BE2C (cell line): ENCODE measurements at regions not wholly inside any gene's neighbourhood (a gene's known extent, or its start where the extent isn't known, plus 50 kb on each side); places are given as distances from the start of the nearest gene placed in this dataset.

Source experiments
- DNase-seq: peaks from one replicate; pipeline ENCODE4 v3.0.0-alpha.2; 2020
- H3K27me3 ChIP-seq: fragments of 250-450 bp; sonication (Bioruptor Pico); 2 replicates; pipeline ENCODE4 v1.5.1; 2020; ENCODE audit warnings: mild to moderate bottlenecking
- H3K36me3 ChIP-seq: fragments of 250-450 bp; sonication (Bioruptor Pico); 2 replicates; pipeline ENCODE4 v1.5.1; 2020; ENCODE audit warnings: mild to moderate bottlenecking
- H3K4me1 ChIP-seq: fragments of 250-450 bp; sonication (Bioruptor Pico); 2 replicates; pipeline ENCODE4 v1.5.1; 2020
- H3K4me3 ChIP-seq: 2 replicates; pipeline ENCODE4 v1.5.1; 2011; ENCODE audit warnings: low read depth, low read length
- H3K9me3 ChIP-seq: fragments of 250-450 bp; sonication (Bioruptor Pico); 2 replicates; pipeline ENCODE4 v1.5.1; 2020
- TF ChIP-seq, protein P1 (sequence below): IDR thresholded peaks from 2 replicates; pipeline ENCODE4 v1.5.1; 2012; ENCODE audit warnings: mild to moderate bottlenecking, low read depth, low read length

DNA sequence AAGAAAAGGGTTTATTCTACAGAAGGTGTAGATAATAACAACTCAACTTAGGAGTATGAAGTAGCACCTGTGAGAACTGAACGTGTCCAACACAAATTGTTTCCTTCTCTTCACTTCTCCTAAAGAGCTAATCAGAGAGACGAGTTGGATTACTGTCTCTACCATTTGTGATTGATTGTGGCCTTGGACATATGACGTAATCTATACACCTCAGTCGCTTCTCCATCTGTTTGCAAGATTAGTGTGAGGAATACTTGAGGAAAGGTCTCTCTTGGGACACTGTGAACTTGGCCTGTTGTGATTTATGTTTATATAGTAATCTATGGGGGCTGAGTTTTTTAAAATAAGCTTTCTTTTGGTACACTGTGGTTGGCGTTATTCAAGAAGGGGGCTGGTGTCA, 182.0 kb downstream of the ZNF330 start:
- Histone ChIP-seq H3K4me3 (no peak overlapping the region), H3K27me3 (no peaks in the 10 kb centered on the region), H3K4me1 (no peaks in the 10 kb centered on the region), H3K9me3 (no peaks in the 10 kb centered on the region; the same call in 1 of the 2 replicates), H3K36me3 (no peaks in the 10 kb centered on the region)
- TF ChIP-seq, protein P1, sequence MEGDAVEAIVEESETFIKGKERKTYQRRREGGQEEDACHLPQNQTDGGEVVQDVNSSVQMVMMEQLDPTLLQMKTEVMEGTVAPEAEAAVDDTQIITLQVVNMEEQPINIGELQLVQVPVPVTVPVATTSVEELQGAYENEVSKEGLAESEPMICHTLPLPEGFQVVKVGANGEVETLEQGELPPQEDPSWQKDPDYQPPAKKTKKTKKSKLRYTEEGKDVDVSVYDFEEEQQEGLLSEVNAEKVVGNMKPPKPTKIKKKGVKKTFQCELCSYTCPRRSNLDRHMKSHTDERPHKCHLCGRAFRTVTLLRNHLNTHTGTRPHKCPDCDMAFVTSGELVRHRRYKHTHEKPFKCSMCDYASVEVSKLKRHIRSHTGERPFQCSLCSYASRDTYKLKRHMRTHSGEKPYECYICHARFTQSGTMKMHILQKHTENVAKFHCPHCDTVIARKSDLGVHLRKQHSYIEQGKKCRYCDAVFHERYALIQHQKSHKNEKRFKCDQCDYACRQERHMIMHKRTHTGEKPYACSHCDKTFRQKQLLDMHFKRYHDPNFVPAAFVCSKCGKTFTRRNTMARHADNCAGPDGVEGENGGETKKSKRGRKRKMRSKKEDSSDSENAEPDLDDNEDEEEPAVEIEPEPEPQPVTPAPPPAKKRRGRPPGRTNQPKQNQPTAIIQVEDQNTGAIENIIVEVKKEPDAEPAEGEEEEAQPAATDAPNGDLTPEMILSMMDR = no peak
- DNase-seq = no peak

DNA sequence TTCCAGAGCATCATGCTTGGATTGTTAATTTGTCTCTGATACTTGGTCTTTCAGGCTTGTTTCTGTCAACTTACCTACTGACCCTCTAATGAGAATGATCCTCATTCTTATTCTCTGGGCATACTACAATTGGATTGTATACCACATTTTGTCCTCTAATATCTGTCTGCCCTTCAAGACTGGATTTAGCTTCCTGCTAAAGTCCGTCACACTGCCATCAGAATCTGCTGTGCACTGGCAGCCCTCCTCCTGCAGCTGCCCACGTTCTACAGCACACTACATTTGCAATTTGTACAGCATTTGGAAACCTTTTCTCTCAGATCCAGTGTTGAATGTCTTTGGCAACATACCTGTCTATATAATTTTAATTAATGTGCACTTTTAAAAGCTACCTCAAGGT, 183.1 kb downstream of the ZNF330 start:
- H3K4me3 ChIP-seq = no peak overlapping the region
- TF ChIP-seq, protein P1 = no peak
- H3K4me1 ChIP-seq = no peaks in the 10 kb centered on the region
- H3K27me3 ChIP-seq = no peaks in the 10 kb centered on the region
- H3K36me3 ChIP-seq = no peaks in the 10 kb centered on the region
- DNase-seq = no peak
- H3K9me3 ChIP-seq = no peaks in the 10 kb centered on the region

DNA sequence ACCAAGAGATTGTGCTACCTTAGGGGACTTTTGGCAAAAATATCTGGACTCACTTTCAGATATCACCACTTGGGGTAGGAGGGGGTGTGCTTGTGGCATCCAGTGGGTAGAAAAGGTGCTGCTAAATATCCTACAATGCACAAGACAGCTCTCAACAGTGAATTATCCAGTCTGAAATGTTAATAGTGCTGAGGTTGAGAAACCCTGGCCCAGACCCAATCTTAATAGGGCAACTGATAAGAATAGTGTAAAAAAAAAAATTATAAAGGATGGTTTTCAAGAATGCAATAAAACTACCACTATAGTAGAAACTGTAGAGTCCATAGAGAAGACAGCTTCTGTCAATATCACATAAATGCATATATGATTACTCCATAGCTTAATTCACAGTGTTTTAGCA, 185.5 kb downstream of the ZNF330 start:
- H3K27me3 ChIP-seq = no peaks in the 10 kb centered on the region
- H3K4me3 ChIP-seq = no peak overlapping the region
- 0 out of 2 replicates have a peak, but pooled peaks cover 4% of the 10 kb centered on the region for H3K4me1 ChIP-seq
- TF ChIP-seq, protein P1 = no peak
- no peak for DNase-seq
- no peaks in the 10 kb centered on the region for H3K36me3 ChIP-seq
- H3K9me3 ChIP-seq = no peaks in the 10 kb centered on the region

DNA sequence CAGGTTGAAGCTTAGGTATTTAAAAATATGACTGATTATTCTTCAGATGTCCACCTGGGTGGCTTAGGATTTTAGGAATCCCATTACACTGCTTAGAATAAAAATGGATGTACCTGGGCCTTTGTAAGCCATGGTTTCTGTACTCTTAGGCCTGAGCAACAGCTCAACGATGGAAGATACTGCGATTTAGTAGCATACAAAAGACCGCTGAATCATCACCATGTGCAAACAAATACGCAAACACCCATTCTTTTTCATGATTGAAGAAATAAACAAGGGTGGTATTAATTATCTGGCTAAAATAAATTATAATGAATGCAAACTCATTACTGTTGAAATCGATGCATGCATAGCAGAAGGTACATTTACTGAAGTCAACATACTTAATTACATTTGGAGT, 188.9 kb downstream of the ZNF330 start:
- Histone ChIP-seq H3K4me3 (no peak overlapping the region), H3K9me3 (no peaks in the 10 kb centered on the region), H3K27me3 (no peaks in the 10 kb centered on the region), H3K36me3 (no peaks in the 10 kb centered on the region), H3K4me1 (0 out of 2 replicates have a peak, but pooled peaks cover 4% of the 10 kb centered on the region)
- no peak for DNase-seq
- TF ChIP-seq, protein P1 = no peak

DNA sequence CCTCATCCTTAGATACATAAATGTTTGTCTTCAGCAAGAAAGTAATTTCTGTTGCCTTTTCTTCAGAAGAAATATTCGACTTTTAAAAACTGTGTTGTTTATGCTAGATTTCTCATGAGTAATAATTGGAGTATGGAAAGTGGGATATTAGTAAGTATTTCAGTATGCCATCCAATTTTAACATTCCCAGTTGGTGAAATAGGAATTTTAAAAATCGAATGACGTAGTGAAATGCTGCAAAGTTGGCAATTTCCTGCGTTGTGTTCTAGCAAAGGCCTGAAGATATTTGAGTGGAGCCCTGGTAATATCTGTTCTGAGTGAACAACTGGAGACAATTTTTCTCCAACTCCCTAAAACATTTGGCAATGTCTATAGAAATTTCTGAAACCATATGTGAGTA, 190.1 kb downstream of the ZNF330 start:
- no peak for DNase-seq
- TF ChIP-seq, protein P1 = no peak
- Histone ChIP-seq H3K4me3 (no peak overlapping the region), H3K9me3 (no peaks in the 10 kb centered on the region), H3K27me3 (no peaks in the 10 kb centered on the region), H3K4me1 (0 out of 2 replicates have a peak, but pooled peaks cover 4% of the 10 kb centered on the region), H3K36me3 (no peaks in the 10 kb centered on the region)

DNA sequence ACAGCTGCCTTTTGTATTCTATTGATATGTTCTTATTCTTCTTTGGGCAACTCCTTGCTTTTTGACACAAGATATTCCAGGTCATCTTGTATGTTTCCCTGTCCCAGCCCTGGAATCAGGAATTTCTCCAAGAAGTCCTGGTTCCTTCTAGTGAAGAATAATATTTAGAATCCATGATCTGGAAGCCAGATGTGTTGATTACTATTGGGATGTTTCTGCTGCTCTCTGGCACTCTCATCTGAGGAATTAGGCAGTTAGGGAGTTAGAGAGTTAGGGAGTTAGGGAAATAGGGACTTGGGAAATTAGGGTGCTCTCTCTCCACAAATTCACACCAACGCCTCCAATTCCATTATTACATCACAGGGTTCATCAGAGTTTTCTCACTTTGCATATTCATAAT, 191.2 kb downstream of the ZNF330 start:
- H3K9me3 ChIP-seq = no peaks in the 10 kb centered on the region

More for the DNA sequence above, 191.2 kb downstream of the ZNF330 start:
- H3K36me3 ChIP-seq = no peaks in the 10 kb centered on the region
- no peaks in the 10 kb centered on the region for H3K27me3 ChIP-seq
- TF ChIP-seq, protein P1 = no peak
- DNase-seq = no peak
- 0 out of 2 replicates have a peak, but pooled peaks cover 4% of the 10 kb centered on the region for H3K4me1 ChIP-seq
- H3K4me3 ChIP-seq = no peak overlapping the region
